Left lung (tissue), 4 donors: ENCODE measurements at regions not wholly inside any gene's neighbourhood (a gene's known extent, or its start where the extent isn't known, plus 50 kb on each side); places are given as distances from the start of the nearest gene placed in this dataset.

ENCODE experiments used
- ATAC-seq: fragments of 200-7000 bp; cut with Tn5 transposase; one replicate; pipeline ENCODE4 v1.9.1; 2020; ENCODE audit warnings: moderate library complexity
- DNase-seq, 4 donors: peaks; one replicate each; pipeline ENCODE4 v3.0.0-alpha.2; 2013 to 2020
- H3K27ac ChIP-seq, 2 donors: fragments of 200-600 bp; sonication (generic) in 1 of 2; one replicate each; pipeline versions ENCODE4 v1.5.0 to v1.8.0; 2020 to 2021
- H3K27me3 ChIP-seq, 2 donors: fragments of 200-600 bp; sonication (generic) in 1 of 2; one replicate each; pipeline versions ENCODE4 v1.5.0 to v1.8.0; 2020 to 2021
- H3K36me3 ChIP-seq, 2 donors: fragments of 200-600 bp; sonication (generic) in 1 of 2; one replicate each; pipeline versions ENCODE4 v1.5.0 to v1.8.0; 2020 to 2021
- H3K4me1 ChIP-seq, 2 donors: fragments of 200-600 bp; one replicate each; pipeline ENCODE4 v1.8.0; 2021
- H3K4me3 ChIP-seq, 2 donors: fragments of 200-600 bp; sonication (generic) in 1 of 2; one replicate each; pipeline versions ENCODE4 v1.5.0 to v1.8.0; 2020 to 2021; ENCODE audit warnings: mild to moderate bottlenecking in 1 of 2
- H3K9me3 ChIP-seq, 2 donors: fragments of 200-600 bp; sonication (generic) in 1 of 2; one replicate each; pipeline versions ENCODE4 v1.5.0 to v1.8.0; 2020 to 2021
- CTCF ChIP-seq, 2 donors: fragments of 200-600 bp; sonication (generic) in 1 of 2; IDR thresholded peaks; one replicate each; pipeline versions ENCODE4 v1.5.0 to v1.8.0; 2021; ENCODE audit warnings: antibody characterized with exemption in 2 of 2
- intact Hi-C, 2 donors: fragments of 100-400 bp; cut with DNase I; formaldehyde crosslinking; loops; one replicate each; pipeline versions ENCODE4 v1.11.2 to v1.14.2; 2022
- donor health status: DM: no; HTN: yes; CAD: no.
- donor health status: DM: no; HTN: no; CAD: no.

- Histone ChIP-seq H3K9me3 (no peaks in the 10 kb centered on the region), H3K4me1 (no peaks in the 10 kb centered on the region), H3K27ac (no peak overlapping the region), H3K27me3 (peaks cover 0 to 27% of the 10 kb centered on the region in 2 donors), H3K4me3 (no peak overlapping the region), H3K36me3 (no peaks in the 10 kb centered on the region)
- no peak for ATAC-seq
- intact Hi-C loops = no loop called here
- no peak for DNase-seq
- no peak for TF ChIP-seq CTCF (IDR thresholded peaks at IDR 0.05)
Measured at GRCh38 chr2:119071476-119071875, 87.1 kb downstream of the C1QL2 start.

- no peak for ATAC-seq
- DNase-seq = no peak
- Histone ChIP-seq H3K27me3 (peaks cover 0 to 16% of the 10 kb centered on the region in 2 donors), H3K4me3 (no peak overlapping the region), H3K27ac (no peak overlapping the region), H3K4me1 (no peaks in the 10 kb centered on the region), H3K36me3 (no peaks in the 10 kb centered on the region), H3K9me3 (no peaks in the 10 kb centered on the region)
- TF ChIP-seq CTCF (IDR thresholded peaks at IDR 0.05) = no peak
- intact Hi-C loops = no loop called here
Measured at GRCh38 chr2:119069781-119070180, 88.8 kb downstream of the C1QL2 start.

- Histone ChIP-seq H3K27ac (no peak overlapping the region), H3K36me3 (no peaks in the 10 kb centered on the region), H3K4me3 (no peak overlapping the region), H3K9me3 (no peaks in the 10 kb centered on the region), H3K4me1 (no peaks in the 10 kb centered on the region), H3K27me3 (peaks cover 0 to 16% of the 10 kb centered on the region in 2 donors)
- DNase-seq = no peak
- intact Hi-C loops = no loop called here
- no peak for ATAC-seq
- no peak for TF ChIP-seq CTCF (IDR thresholded peaks at IDR 0.05)
Measured at GRCh38 chr2:119068154-119068725, 90.3 kb downstream of the C1QL2 start.

GRCh38 chr2:119066272-119066804, 92.2 kb downstream of the C1QL2 start:
- ATAC-seq (no peak), DNase-seq (no peak)
- Histone ChIP-seq H3K4me3 (no peak overlapping the region), H3K4me1 (no peaks in the 10 kb centered on the region), H3K9me3 (no peaks in the 10 kb centered on the region), H3K27ac (no peak overlapping the region), H3K27me3 (peaks cover 0 to 2% of the 10 kb centered on the region in 2 donors), H3K36me3 (no peaks in the 10 kb centered on the region)
- no peak for TF ChIP-seq CTCF (IDR thresholded peaks at IDR 0.05)
- intact Hi-C loops = no loop called here

- DNase-seq (no peak), ATAC-seq (no peak)
- no peak for TF ChIP-seq CTCF (IDR thresholded peaks at IDR 0.05)
Measured at GRCh38 chr2:119065146-119065545, 93.4 kb downstream of the C1QL2 start.

More at GRCh38 chr2:119065146-119065545, 93.4 kb downstream of the C1QL2 start:
- Histone ChIP-seq H3K4me1 (no peaks in the 10 kb centered on the region), H3K36me3 (no peaks in the 10 kb centered on the region), H3K27me3 (no peaks in the 10 kb centered on the region), H3K4me3 (no peak overlapping the region), H3K9me3 (no peaks in the 10 kb centered on the region), H3K27ac (no peak overlapping the region)
- intact Hi-C loops = no loop called here
